Right forelimb (tissue), 1 donor: ENCODE measurements at regions not wholly inside any gene's neighbourhood (a gene's known extent, or its start where the extent isn't known, plus 50 kb on each side); places are given as distances from the start of the nearest gene placed in this dataset.
"Not testable (repeated sequence)": the region's sequence is repeated elsewhere in the genome, so short reads cannot be mapped to it uniquely, and the experiment has no call there.

ENCODE experiments used
- DNase-seq: peaks from one replicate; pipeline ENCODE4 v3.0.0-alpha.2; 2018

GRCh38 chr11:116328851-116329250 lies 443.9 kb downstream of the BUD13 start:
- no peak for DNase-seq

GRCh38 chr11:116328391-116328790 lies 444.4 kb downstream of the BUD13 start:
- no peak for DNase-seq

GRCh38 chr11:116326146-116326545 lies 446.6 kb downstream of the BUD13 start:
- DNase-seq, result no peak

- DNase-seq, result no peak
Measured at GRCh38 chr11:116325247-116325646, 447.5 kb downstream of the BUD13 start.

- not testable (repeated sequence) for DNase-seq
Measured at GRCh38 chr11:116324077-116324476, 448.7 kb downstream of the BUD13 start.

- DNase-seq, result no peak
Measured at GRCh38 chr11:116317212-116317611, 455.6 kb downstream of the BUD13 start.

- no peak for DNase-seq
Measured at GRCh38 chr11:116314006-116314405, 458.8 kb downstream of the BUD13 start.

- peak; percentile 85 for DNase-seq
Measured at GRCh38 chr11:116312570-116313391, 460.0 kb downstream of the BUD13 start.

GRCh38 chr11:116311206-116311605 lies 461.6 kb downstream of the BUD13 start:
- DNase-seq, result no peak

GRCh38 chr11:116310698-116311097 lies 462.1 kb downstream of the BUD13 start:
- no peak for DNase-seq

GRCh38 chr11:116310226-116310625 lies 462.6 kb downstream of the BUD13 start:
- no peak for DNase-seq

GRCh38 chr11:116309446-116309845 lies 463.3 kb downstream of the BUD13 start:
- no peak for DNase-seq

- DNase-seq, result no peak
Measured at GRCh38 chr11:116302756-116303155, 470.0 kb downstream of the BUD13 start.

GRCh38 chr11:116301141-116301540 lies 471.6 kb downstream of the BUD13 start:
- DNase-seq, result no peak

- DNase-seq, result no peak
Measured at GRCh38 chr11:116300232-116300631, 472.6 kb downstream of the BUD13 start.

- no peak for DNase-seq
Measured at GRCh38 chr11:116294630-116295029, 478.2 kb downstream of the BUD13 start.

- no peak for DNase-seq
Measured at GRCh38 chr11:116287866-116288265, 484.9 kb downstream of the BUD13 start.

- no peak for DNase-seq
Measured at GRCh38 chr11:116285026-116285425, 487.8 kb downstream of the BUD13 start.

- no peak for DNase-seq
Measured at GRCh38 chr11:116283300-116283699, 489.5 kb downstream of the BUD13 start.

- DNase-seq, result no peak
Measured at GRCh38 chr11:116282481-116282880, 490.3 kb downstream of the BUD13 start.

- DNase-seq, result no peak
Measured at GRCh38 chr11:116281173-116282160, 491.3 kb downstream of the BUD13 start.

- DNase-seq, result no peak
Measured at GRCh38 chr11:116279511-116279910, 493.3 kb downstream of the BUD13 start.

- no peak for DNase-seq
Measured at GRCh38 chr11:116278076-116278475, 494.7 kb downstream of the BUD13 start.
